ENCODE measurements at regions not wholly inside any gene's neighbourhood (a gene's known extent, or its start where the extent isn't known, plus 50 kb on each side); places are given as distances from the start of the nearest gene placed in this dataset.

- POLR2A ChIA-PET = no interaction called here
- Histone ChIP-seq H3K9me3 (ENCODE audit: control insufficient read depth, insufficient read depth, low read depth, low read length) (no peaks in the 10 kb centered on the region), H3K36me3 (ENCODE audit: control insufficient read depth in 2 of 2, insufficient read depth in 1 of 2, low read length in 2 of 2) (no peaks in the 10 kb centered on the region), H3K27ac (ENCODE audit: extremely low read depth, low read depth, low read length) (no peak overlapping the region), H3K4me1 (ENCODE audit: control insufficient read depth, insufficient read depth, low read length) (no peaks in the 10 kb centered on the region), H3K4me3 (ENCODE audit: low read depth, low read length) (no peak overlapping the region)
- TF ChIP-seq ZNF654 (tag by site-specific recombination; IDR thresholded peaks at IDR 0.05; ENCODE audit: low read depth) = no peak
- peak; percentile 54 for TF ChIP-seq ZNF513 (tag by site-specific recombination; IDR thresholded peaks at IDR 0.05)
- no peak for TF ChIP-seq ZNF155 (tag by site-specific recombination; IDR thresholded peaks at IDR 0.05)
- TF ChIP-seq BCL11B (tag by site-specific recombination; IDR thresholded peaks at IDR 0.05; ENCODE audit: low read depth) = no peak
- TF ChIP-seq ZNF19 (tag by site-specific recombination; IDR thresholded peaks at IDR 0.05; ENCODE audit: low read depth) = no peak
- CTCF ChIA-PET = no interaction called here
Observed at GRCh38 chr4:151997461-151997860, 236.7 kb upstream of the GATB start.

GRCh38 chr4:151994429-151994828 lies 233.6 kb upstream of the GATB start:
- POLR2A ChIA-PET = interaction anchor here (1.3 kb wide), 1 partner anchor 51 kb away, joined by 3 read pairs; no protein-coding TSS in a partner anchor
- H3K27ac ChIP-seq (ENCODE audit: extremely low read depth, low read depth, low read length) = no peak overlapping the region
- H3K36me3 ChIP-seq (ENCODE audit: control insufficient read depth in 2 of 2, insufficient read depth in 1 of 2, low read length in 2 of 2) = no peaks in the 10 kb centered on the region
- H3K9me3 ChIP-seq (ENCODE audit: control insufficient read depth, insufficient read depth, low read depth, low read length) = no peaks in the 10 kb centered on the region
- TF ChIP-seq ZNF76 (tag by site-specific recombination; IDR thresholded peaks at IDR 0.05; ENCODE audit: borderline replicate concordance, low read depth) (no peak), ZBTB7A (tag by site-specific recombination; IDR thresholded peaks at IDR 0.05; ENCODE audit: low read depth) (no peak), YY2 (tag by site-specific recombination; IDR thresholded peaks at IDR 0.05) (no peak), ZNF488 (tag by site-specific recombination; IDR thresholded peaks at IDR 0.05) (no peak), ZNF274 (IDR thresholded peaks at IDR 0.05; ENCODE audit: low read length) (no peak), ZNF274 (tag by site-specific recombination; IDR thresholded peaks at IDR 0.05; ENCODE audit: borderline replicate concordance) (no peak), ZIC2 (tag by site-specific recombination; IDR thresholded peaks at IDR 0.05) (no peak), ZNF792 (tag by site-specific recombination; IDR thresholded peaks at IDR 0.05) (no peak), BCL6B (tag by site-specific recombination; IDR thresholded peaks at IDR 0.05) (no peak), RBAK (tag by site-specific recombination; IDR thresholded peaks at IDR 0.05) (no peak), ZNF837 (tag by site-specific recombination; IDR thresholded peaks at IDR 0.05) (no peak), ZNF350 (tag by site-specific recombination; IDR thresholded peaks at IDR 0.05) (no peak), SP7 (tag by site-specific recombination; IDR thresholded peaks at IDR 0.05) (no peak), ZNF280D (tag by site-specific recombination; IDR thresholded peaks at IDR 0.05) (no peak), ZNF670 (tag by site-specific recombination; IDR thresholded peaks at IDR 0.05; ENCODE audit: low read depth) (no peak), GLI4 (tag by site-specific recombination; IDR thresholded peaks at IDR 0.05) (no peak), ZNF24 (tag by site-specific recombination; IDR thresholded peaks at IDR 0.05) (no peak), AEBP2 (tag by site-specific recombination; IDR thresholded peaks at IDR 0.05; ENCODE audit: borderline replicate concordance) (no peak), ZBTB49 (tag by site-specific recombination; IDR thresholded peaks at IDR 0.05; ENCODE audit: low read depth) (no peak), ZNF610 (tag by site-specific recombination; IDR thresholded peaks at IDR 0.05; ENCODE audit: borderline replicate concordance) (no peak)
- H3K4me3 ChIP-seq (ENCODE audit: low read depth, low read length) = no peak overlapping the region
- H3K4me1 ChIP-seq (ENCODE audit: control insufficient read depth, insufficient read depth, low read length) = no peaks in the 10 kb centered on the region
- CTCF ChIA-PET = no interaction called here
